Neural progenitor cell (in vitro differentiated cells): ENCODE measurements at regions not wholly inside any gene's neighbourhood (a gene's known extent, or its start where the extent isn't known, plus 50 kb on each side); places are given as distances from the start of the nearest gene placed in this dataset.

Experiments used
- CTCF ChIP-seq: fragments of 200-600 bp; sonication (generic); IDR thresholded peaks from 2 replicates; pipeline ENCODE4 v1.5.1; 2017; ENCODE audit warnings: antibody characterized with exemption, mild to moderate bottlenecking
- EZH2 ChIP-seq: fragments of 200-600 bp; sonication (generic); IDR thresholded peaks from 2 replicates; pipeline ENCODE4 v1.6.1; 2017; ENCODE audit warnings: antibody characterized with exemption, mild to moderate bottlenecking, moderate library complexity
- EZH2phosphoT487 ChIP-seq: fragments of 200-600 bp; sonication (generic); IDR thresholded peaks from 2 replicates; pipeline ENCODE4 v1.6.1; 2017; ENCODE audit warnings: antibody characterized with exemption

DNA sequence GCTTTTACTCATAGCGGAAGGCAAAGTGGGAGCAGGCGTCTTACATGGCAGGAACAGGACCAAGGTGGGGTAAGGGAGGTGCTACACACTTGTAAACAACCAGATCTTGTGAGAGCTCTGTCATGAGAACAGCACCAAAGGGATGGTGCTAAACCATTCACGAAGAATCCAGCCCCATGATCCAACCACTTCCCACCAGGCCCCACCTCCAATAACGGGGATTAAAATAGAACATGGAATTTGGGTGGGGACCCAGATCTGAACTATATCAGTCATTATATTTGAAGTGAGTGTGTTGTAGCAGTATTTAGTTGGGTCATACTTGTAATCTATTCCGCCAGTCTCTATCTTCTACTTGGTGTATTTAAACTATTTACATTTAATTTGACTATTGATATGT, 190.9 kb downstream of the RPLP1 start:
- TF ChIP-seq CTCF (no peak), EZH2 (no peak), EZH2phosphoT487 (no peak)
